ENCODE measurements at regions not wholly inside any gene's neighbourhood (a gene's known extent, or its start where the extent isn't known, plus 50 kb on each side); places are given as distances from the start of the nearest gene placed in this dataset.

DNA sequence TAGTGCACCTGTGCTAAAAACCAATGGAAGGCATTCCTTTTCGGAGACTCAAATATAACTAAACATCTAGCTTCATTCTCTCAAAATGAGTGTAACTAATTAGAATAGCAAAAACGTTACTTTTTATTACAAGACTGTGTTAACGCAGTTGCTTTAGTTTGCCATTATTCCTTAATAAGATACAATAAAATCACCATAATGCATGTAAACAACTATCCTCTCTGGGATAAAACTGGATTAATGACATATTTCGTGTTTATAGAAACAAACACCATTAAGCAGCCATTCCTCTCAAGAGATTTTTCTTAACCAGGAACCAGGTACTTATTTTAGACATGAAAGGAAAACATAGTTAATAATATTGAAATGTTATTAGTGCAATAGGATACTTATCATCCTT is 512.8 kb upstream of the B3GALT2 start:
- TF ChIP-seq, protein P1, sequence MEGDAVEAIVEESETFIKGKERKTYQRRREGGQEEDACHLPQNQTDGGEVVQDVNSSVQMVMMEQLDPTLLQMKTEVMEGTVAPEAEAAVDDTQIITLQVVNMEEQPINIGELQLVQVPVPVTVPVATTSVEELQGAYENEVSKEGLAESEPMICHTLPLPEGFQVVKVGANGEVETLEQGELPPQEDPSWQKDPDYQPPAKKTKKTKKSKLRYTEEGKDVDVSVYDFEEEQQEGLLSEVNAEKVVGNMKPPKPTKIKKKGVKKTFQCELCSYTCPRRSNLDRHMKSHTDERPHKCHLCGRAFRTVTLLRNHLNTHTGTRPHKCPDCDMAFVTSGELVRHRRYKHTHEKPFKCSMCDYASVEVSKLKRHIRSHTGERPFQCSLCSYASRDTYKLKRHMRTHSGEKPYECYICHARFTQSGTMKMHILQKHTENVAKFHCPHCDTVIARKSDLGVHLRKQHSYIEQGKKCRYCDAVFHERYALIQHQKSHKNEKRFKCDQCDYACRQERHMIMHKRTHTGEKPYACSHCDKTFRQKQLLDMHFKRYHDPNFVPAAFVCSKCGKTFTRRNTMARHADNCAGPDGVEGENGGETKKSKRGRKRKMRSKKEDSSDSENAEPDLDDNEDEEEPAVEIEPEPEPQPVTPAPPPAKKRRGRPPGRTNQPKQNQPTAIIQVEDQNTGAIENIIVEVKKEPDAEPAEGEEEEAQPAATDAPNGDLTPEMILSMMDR (IDR thresholded peaks at IDR 0.05 in 4 of 5, conservative IDR thresholded peaks at IDR 0.05 in 1 of 5) = no peak
- no peak for TF ChIP-seq POLR2A (IDR thresholded peaks at IDR 0.05)
